Endothelial cell (in vitro differentiated cells): ENCODE measurements at regions not wholly inside any gene's neighbourhood (a gene's known extent, or its start where the extent isn't known, plus 50 kb on each side); places are given as distances from the start of the nearest gene placed in this dataset.

ENCODE experiments used
- DNase-seq: peaks from one replicate; pipeline ENCODE4 v3.0.0; 2021; ENCODE audit warnings: low spot score
- H3K27ac Mint-ChIP-seq: one replicate; pipeline ENCODE4 v1.8.0; 2021; ENCODE audit warnings: mixed read lengths, inconsistent platforms; ENCODE audit not compliant: unreplicated experiment
- H3K27me3 Mint-ChIP-seq: one replicate; pipeline ENCODE4 v1.8.0; 2021; ENCODE audit warnings: mild to moderate bottlenecking, moderate library complexity, mixed read lengths, inconsistent platforms; ENCODE audit not compliant: unreplicated experiment
- H3K36me3 Mint-ChIP-seq: one replicate; pipeline ENCODE4 v1.8.0; 2021; ENCODE audit warnings: mild to moderate bottlenecking, low read depth, mixed read lengths, inconsistent platforms; ENCODE audit not compliant: unreplicated experiment
- H3K4me1 Mint-ChIP-seq: one replicate; pipeline ENCODE4 v1.8.0; 2021; ENCODE audit warnings: mild to moderate bottlenecking, mixed read lengths, inconsistent platforms; ENCODE audit not compliant: unreplicated experiment
- H3K4me3 Mint-ChIP-seq: one replicate; pipeline ENCODE4 v1.8.0; 2021; ENCODE audit warnings: mild to moderate bottlenecking, mixed read lengths, inconsistent platforms; ENCODE audit not compliant: unreplicated experiment
- H3K9me3 Mint-ChIP-seq: one replicate; pipeline ENCODE4 v1.8.0; 2021; ENCODE audit warnings: mixed read lengths, inconsistent platforms; ENCODE audit not compliant: unreplicated experiment
- TF ChIP-seq, protein P1 (sequence below): fragments of 200-600 bp; sonication (generic); IDR thresholded peaks from one replicate; pipeline ENCODE4 v1.5.0; 2021; ENCODE audit warnings: antibody characterized with exemption; ENCODE audit not compliant: unreplicated experiment

DNA sequence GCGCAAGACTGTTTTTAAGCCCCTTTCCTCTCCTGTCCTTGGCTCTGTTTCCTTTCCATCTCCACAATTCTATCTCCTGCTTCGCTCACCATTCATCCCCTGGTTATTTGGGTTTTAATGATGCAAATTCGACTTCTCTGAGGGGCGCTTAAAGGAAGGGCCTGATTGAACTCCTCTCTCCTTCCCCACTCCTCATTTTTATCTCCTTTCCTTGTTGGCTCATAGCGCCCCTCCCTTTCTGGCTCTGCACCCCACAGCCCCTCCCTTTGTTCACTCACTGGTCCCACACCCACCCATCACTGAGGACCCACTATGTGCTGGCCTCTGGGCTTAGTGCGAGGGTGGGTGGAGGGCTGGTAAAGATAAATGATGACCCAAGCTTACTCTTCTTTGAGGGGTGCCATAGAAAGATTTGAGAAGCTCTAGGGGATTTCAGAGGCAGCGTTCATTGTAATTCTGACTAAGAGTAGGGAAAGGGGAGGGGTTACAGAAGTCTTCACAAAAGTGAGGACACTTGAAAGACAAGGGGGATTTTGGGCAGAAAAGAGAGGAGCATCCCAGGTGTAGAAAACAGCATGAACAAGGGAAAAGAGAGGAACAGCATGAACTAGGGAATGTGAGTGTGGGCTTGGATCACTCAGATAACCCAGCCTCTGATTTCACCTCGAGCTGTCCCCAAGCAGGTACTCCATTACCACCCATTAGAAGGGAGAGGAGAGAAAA, 507.8 kb downstream of the CD83 start:
- Mint-ChIP-seq H3K36me3 (no peaks in the 10 kb centered on the region), H3K4me1 (peaks cover 13% of the 10 kb centered on the region), H3K27ac (no peak overlapping the region), H3K4me3 (no peak overlapping the region), H3K9me3 (no peaks in the 10 kb centered on the region), H3K27me3 (peaks cover 3% of the 10 kb centered on the region)
- TF ChIP-seq, protein P1, sequence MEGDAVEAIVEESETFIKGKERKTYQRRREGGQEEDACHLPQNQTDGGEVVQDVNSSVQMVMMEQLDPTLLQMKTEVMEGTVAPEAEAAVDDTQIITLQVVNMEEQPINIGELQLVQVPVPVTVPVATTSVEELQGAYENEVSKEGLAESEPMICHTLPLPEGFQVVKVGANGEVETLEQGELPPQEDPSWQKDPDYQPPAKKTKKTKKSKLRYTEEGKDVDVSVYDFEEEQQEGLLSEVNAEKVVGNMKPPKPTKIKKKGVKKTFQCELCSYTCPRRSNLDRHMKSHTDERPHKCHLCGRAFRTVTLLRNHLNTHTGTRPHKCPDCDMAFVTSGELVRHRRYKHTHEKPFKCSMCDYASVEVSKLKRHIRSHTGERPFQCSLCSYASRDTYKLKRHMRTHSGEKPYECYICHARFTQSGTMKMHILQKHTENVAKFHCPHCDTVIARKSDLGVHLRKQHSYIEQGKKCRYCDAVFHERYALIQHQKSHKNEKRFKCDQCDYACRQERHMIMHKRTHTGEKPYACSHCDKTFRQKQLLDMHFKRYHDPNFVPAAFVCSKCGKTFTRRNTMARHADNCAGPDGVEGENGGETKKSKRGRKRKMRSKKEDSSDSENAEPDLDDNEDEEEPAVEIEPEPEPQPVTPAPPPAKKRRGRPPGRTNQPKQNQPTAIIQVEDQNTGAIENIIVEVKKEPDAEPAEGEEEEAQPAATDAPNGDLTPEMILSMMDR, result no peak
- DNase-seq, result no peak

DNA sequence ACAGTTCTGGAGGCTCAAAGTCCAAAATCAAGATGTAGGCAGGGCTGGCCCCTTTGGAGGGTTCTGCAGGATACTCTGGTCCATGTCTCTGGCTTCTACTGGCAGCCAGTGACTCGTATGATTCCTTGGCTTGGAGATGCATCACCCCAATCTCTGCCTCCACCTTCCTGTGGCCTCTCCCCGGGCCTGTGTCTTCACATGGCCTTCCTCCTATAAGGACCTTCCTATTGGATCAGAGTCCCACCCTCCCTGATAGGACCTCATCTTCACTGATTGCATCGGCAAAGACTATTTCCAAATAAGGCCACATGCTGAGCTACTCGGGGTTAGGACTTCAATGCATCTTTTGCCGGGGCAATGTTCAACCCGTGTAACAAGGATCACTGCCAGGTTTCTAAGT, 509.0 kb downstream of the CD83 start:
- TF ChIP-seq, protein P1, result no peak
- no peaks in the 10 kb centered on the region for H3K9me3 Mint-ChIP-seq

DNA sequence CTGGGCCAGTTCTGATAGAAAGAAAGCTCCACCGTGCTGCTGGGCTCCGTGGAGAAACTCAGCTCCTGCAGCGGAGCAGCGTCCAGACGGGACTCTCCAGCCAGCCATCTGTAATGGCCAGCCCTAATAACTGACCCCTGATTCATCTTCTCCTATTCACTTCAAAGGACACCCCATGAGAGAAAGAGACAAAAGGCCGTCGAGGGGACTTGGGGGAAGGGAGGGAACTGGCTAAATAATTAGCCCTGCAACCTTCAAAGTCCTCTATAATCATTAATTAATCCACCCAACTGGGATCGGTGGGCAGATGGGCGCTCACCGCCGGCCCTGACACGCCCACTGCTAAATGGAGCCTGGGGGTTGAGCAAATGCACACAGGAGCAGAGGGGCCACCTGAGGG, 512.4 kb downstream of the CD83 start:
- Mint-ChIP-seq H3K9me3 (no peaks in the 10 kb centered on the region), H3K27me3 (peaks cover 3% of the 10 kb centered on the region), H3K36me3 (no peaks in the 10 kb centered on the region), H3K4me1 (peaks cover 9% of the 10 kb centered on the region), H3K4me3 (no peak overlapping the region), H3K27ac (no peak overlapping the region)
- TF ChIP-seq, protein P1, result no peak
- no peak for DNase-seq

More for the DNA sequence above, 509.0 kb downstream of the CD83 start:
- Mint-ChIP-seq H3K4me1 (peaks cover 5% of the 10 kb centered on the region), H3K36me3 (no peaks in the 10 kb centered on the region), H3K27me3 (peaks cover 3% of the 10 kb centered on the region), H3K4me3 (no peak overlapping the region), H3K27ac (no peak overlapping the region)
- no peak for DNase-seq

DNA sequence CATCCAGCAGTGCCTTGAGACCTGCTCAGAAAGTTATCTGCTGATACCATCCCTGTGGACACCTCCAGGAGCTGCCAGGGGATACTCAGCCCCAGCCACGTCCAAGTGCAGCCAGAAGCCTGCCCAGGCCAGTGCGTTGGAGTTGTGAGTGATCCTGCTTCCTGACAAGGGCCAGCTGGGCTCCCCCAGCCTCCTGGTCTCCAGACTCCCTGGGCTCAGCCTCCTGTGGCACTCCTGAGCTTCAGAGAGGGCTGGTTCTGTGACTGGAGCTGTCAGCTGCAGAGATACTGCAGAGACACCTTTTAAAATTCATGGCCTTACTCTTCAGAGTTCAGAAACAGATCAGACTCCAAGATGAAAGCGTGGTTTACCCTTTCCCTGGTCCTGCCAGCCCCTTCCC, 515.9 kb downstream of the CD83 start:
- Mint-ChIP-seq H3K27ac (no peak overlapping the region), H3K4me1 (peaks cover 21% of the 10 kb centered on the region), H3K36me3 (no peaks in the 10 kb centered on the region), H3K9me3 (no peaks in the 10 kb centered on the region), H3K27me3 (peaks cover 1% of the 10 kb centered on the region), H3K4me3 (no peak overlapping the region)
- TF ChIP-seq, protein P1, result no peak
- no peak for DNase-seq

DNA sequence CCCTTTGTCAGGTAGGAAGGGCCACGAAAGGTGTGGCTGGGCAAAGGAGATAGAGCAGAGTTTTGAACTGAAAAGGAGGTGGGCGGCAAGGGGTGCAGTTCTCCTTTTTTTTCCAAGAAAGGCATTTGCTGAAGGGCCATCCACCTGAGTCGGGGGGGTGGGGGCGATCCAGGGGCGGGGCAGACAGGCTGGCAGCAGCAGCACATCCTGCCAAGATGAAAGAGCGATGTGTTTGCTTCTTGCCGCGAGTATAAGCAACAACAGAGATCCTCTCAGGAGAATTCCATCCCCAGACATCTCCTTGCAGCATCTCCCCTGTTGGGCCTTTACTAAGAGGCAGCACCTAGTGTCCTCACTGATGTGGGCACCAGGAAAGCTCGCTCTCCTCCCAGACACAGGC, 516.5 kb downstream of the CD83 start:
- no peak for DNase-seq
- H3K4me1 Mint-ChIP-seq, result peaks cover 27% of the 10 kb centered on the region
- H3K36me3 Mint-ChIP-seq, result no peaks in the 10 kb centered on the region
- no peak overlapping the region for H3K4me3 Mint-ChIP-seq
- TF ChIP-seq, protein P1, result no peak
- no peaks in the 10 kb centered on the region for H3K9me3 Mint-ChIP-seq
- no peaks in the 10 kb centered on the region for H3K27me3 Mint-ChIP-seq
- no peak overlapping the region for H3K27ac Mint-ChIP-seq
